GM18511 (cell line): ENCODE measurements at regions not wholly inside any gene's neighbourhood (a gene's known extent, or its start where the extent isn't known, plus 50 kb on each side); places are given as distances from the start of the nearest gene placed in this dataset.

ENCODE experiments used
- ATAC-seq: cut with Tn5 transposase; IDR thresholded peaks from one replicate; pipeline ENCODE4 v1.9.1; 2021; ENCODE audit warnings: mild to moderate bottlenecking, moderate library complexity; ENCODE audit not compliant: unreplicated experiment

GRCh38 chr1:195141294-195141693, 1466.9 kb downstream of the KCNT2 start:
- ATAC-seq, result no peak

DNA sequence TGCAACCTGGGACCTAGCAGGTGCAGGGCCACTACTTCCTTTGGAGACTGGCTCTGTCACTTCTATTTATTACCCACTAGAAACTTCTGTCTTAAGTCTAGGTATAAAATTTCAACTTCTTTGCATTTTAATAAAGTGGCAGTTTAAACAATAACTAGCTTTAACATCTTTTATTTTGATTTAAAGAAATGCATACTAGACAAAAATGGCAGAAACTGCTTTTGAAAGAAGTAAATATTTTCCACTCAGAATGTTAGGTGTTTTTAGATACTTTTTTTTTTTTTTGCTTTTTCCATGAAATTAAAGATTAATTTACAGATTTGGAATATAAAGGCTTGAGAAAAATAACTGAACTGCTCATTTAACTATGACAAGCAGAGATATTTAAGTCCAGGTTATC, 1477.6 kb downstream of the KCNT2 start:
- no peak for ATAC-seq

GRCh38 chr1:195122497-195122896, 1485.7 kb downstream of the KCNT2 start:
- no peak for ATAC-seq

DNA sequence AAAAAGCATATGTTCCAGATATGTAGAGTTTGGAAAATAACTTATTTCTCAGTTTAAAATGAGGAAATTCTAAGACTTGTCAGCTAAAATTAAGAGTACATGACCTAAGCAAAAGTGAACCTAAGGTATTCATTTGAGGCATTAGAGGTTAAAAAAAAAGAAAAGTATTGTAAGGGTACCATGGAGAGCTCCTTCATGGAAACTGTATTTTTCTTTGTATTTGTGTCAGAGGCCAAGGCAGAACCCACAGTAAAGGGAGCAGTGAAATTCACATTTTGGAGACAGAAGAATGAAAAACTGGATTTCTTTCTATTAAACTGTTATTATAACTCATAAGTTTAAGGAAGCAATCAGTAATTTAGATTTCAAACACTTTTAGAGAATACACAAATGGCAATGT, 1494.8 kb downstream of the KCNT2 start:
- ATAC-seq, result no peak

- no peak for ATAC-seq
These were observed 1502.5 kb downstream of the KCNT2 start for GRCh38 chr1:195105773-195106172.

GRCh38 chr1:195105281-195105680, 1503.0 kb downstream of the KCNT2 start:
- ATAC-seq, result peak; percentile 51

GRCh38 chr1:195097316-195097715, 1510.9 kb downstream of the KCNT2 start:
- ATAC-seq, result no peak

GRCh38 chr1:195096051-195096521, 1512.2 kb downstream of the KCNT2 start:
- no peak for ATAC-seq

- no peak for ATAC-seq
These were observed 1523.0 kb downstream of the KCNT2 start for GRCh38 chr1:195085196-195085595.

- no peak for ATAC-seq
These were observed 1526.1 kb downstream of the KCNT2 start for GRCh38 chr1:195082183-195082582.

DNA sequence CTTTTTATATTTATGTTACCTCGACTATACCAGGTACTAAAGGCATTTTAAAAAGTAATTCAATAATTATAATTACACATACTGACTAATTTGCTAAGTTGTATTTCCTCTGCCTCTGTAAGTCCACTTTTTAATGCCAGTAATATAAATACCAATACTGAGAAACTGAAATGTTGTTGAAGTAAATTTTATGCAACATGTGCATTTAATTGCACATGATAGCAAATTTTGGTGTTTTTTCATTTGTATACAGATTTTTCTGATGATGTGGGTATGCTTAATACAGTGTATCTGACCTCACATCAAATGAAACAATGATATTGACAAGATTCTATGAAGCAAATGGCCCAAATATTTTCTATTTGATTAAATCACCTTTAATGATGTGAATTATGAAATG, 1531.6 kb downstream of the KCNT2 start:
- no peak for ATAC-seq

DNA sequence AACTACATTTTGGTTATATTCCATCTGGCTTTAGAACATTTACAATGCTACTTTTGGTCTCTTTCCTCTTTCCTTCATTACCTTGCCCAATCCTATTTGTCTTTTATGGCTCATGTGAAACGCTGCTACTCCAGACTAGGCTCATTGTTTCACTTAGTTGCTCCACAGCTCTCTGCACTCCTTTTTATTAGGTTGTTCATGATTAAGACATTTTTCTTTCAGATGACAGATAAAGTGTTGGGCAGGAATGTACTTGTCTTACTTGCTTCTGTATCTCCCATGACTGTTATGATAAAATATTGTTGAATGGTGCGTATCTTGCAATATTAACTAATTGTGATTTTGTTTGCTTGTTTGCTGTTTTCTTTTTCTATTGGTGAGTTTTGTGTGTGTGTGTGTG, 1532.3 kb downstream of the KCNT2 start:
- ATAC-seq, result no peak

GRCh38 chr1:195071461-195071860, 1536.8 kb downstream of the KCNT2 start:
- no peak for ATAC-seq

DNA sequence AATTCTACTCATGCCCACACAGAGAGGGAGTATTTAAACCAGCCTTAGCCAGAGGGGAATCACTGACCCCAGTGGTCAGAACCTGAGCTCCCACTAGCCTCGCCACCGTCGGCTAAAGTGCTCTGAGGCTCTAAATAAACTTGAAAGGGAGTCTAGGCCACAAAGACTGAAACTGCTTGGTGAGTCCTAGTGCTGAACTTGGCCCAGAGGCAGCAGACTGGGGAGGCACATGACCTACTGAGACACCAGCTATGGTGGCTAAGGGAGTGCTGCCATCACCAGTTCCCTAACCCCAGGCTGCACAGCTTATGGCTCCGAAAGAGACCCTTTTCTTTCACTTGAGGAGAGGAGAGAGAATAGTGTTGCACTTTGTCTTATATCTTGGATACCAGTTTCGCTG, 1542.8 kb downstream of the KCNT2 start:
- ATAC-seq, result no peak

DNA sequence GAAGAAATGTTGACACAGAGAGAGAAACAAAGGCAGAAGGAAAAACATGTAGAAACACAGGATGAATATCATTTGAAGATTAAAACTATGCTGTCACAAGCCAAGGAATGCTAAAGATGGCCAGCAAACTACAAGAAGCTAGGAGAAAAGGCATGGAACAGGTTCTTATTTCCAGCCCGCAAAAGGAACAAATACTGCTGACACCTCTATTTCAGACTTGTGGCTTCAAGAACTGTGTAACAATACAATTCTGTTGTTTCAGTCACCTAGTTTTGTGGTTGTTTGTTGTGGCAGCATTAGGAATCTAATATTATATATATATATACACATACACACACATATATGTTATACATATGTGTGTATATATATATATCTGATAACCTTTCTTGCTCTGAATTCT, 1543.9 kb downstream of the KCNT2 start:
- ATAC-seq, result no peak

DNA sequence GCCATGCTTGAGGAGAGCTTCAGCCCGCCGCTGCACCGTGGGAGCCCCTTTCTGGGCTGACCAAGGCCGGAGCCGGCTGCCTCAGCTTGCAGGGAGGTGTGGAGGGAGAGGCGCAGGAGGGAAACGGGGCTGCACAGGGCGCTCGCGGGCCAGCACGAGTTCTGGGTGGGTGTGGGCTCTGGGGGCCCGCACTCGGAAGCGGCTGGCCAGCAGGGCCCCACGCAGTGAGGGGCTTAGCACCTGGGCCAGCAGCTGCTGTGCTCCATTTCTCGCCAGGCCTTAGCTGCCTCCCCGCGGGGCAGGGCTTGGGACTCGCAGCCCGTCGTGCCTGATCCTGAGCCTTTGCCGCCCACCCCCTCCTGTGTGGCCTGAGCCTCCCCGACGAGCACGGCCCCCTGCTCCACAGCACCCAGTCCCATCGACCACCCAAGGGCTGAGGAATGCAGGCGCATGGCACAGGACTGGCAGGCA, 1554.0 kb downstream of the KCNT2 start:
- no peak for ATAC-seq

GRCh38 chr1:195053478-195053877, 1554.8 kb downstream of the KCNT2 start:
- ATAC-seq, result peak; percentile 60

DNA sequence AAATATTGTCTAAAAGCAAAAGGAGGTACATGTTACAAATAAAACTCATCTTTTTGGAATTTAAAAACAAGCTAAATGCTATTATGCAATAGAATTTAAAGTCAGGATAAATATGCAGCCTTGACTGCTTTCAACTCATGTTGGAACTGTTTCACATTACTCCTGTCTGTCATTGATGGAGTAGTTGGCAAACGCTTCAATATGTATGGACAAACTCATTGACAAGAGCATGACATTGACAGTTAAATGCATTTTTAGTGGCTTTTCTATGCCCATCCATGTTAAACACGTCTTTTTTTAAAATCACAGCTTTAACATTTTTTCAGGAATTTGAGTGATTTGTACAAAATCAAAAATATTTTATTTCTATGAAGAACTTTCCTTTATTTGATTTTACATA, 1560.5 kb downstream of the KCNT2 start:
- ATAC-seq, result no peak

DNA sequence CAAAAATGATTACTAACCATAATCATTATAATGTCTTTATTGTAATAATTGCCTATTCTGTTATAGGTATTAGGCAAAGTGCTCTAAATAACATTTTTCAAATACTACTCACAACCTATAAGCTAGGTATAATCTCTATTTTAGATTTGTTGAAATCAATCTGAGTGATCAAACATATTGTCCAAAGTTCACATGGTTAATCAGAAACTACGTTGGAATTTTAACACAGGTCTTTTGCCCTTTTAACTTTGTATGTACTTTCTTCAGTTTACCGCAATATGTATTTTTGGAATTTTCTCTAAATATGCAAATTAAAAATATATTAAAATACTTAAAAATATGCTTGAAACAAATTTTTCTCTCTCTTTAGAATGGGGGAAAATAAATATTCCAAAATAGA, 1563.2 kb downstream of the KCNT2 start:
- ATAC-seq, result no peak

DNA sequence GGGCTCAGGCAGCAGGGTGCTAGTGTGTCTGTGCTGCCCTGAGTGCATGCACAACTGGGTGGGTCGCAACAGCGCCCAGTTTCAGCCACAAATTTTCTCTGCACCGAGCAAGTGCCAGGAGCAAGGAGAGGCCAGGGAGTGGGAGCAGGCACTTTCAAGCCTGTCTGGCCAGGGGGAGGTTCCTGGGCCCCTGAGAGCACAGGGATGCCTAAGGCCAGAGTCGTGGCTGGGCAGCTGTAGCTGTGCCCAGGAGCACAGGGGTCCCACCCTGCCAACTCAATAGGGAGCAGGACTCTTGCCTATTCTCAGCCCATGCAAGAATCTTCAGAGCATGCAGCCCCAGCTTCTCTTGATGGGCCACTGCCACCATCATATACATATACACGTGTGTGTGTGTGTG, 1577.4 kb downstream of the KCNT2 start:
- ATAC-seq, result no peak

DNA sequence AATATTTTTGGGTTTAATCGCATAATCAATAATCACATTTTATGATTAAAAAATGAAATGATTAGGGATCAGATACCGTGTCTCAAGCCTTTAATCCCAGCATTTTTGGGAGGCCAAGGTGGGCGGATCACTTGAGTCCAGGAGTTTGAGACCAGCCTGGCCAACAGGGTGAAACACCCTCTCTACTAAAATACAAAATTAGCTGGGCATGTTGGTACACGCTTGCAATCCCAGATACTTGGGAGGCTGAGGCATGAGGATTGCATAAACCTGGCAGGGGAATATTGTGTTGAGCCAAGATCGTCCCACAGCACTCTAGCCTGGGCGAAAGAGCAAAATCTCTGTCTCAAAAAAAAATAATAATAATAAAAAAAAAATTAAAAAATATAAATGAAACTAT, 1581.4 kb downstream of the KCNT2 start:
- no peak for ATAC-seq

GRCh38 chr1:195019385-195019784, 1588.9 kb downstream of the KCNT2 start:
- ATAC-seq, result no peak

DNA sequence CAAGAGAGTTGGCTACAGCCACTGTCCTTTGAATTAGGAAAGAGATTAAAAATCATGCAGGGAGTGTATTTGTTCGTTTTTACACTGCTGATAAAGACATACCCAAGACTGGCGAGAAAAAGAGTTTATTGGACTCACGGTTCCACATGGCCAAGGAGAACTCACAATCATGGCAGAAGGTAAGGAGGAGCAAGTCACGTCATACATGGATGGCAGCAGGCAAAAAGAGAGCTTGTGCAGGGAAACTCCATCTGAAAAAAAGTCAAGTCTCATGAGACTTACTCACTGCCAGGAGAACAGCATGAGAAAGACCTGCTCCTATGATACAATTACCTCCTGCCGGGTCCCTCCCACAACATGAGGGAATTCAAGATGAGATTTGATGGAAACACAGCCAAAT, 1595.2 kb downstream of the KCNT2 start:
- no peak for ATAC-seq

DNA sequence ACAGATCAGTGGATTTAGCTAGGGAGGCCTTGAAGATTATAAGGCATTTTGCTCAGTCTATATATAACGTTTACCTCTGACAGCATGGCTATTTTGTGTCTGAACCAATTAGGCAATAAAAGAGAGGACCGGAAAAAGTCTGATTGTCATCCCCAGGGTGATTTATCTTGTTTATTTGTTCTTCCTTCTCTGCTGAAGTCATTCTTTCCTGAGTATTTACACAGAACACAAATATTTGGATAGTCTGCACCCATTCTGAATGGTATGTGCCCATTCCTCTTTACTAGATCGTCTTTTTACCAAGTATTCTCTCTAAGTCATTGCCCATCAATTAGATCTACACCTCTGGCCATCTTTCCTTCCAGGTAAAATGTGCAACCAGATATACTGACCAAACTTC, 1602.9 kb downstream of the KCNT2 start:
- ATAC-seq, result no peak
